Thymus (tissue), 11 donors: ENCODE measurements at regions not wholly inside any gene's neighbourhood (a gene's known extent, or its start where the extent isn't known, plus 50 kb on each side); places are given as distances from the start of the nearest gene placed in this dataset.

Experiments used
- DNase-seq, 9 donors: peaks; one replicate each; pipeline ENCODE4 v3.0.0-alpha.2; 2013; ENCODE audit warnings: low spot score in 9 of 9, low read depth in 6 of 9, missing footprints in 1 of 9
- H3K27ac ChIP-seq, 2 donors: one replicate each; pipeline ENCODE4 v1.5.1; 2013; ENCODE audit warnings: control low read depth in 1 of 2, low read depth in 1 of 2, low read length in 1 of 2, mild to moderate bottlenecking in 1 of 2, moderate library complexity in 1 of 2
- H3K27me3 ChIP-seq, 2 donors: one replicate each; pipeline ENCODE4 v1.5.1; 2013; ENCODE audit warnings: low read length in 1 of 2; ENCODE audit not compliant: control insufficient read depth in 2 of 2, insufficient read depth in 1 of 2
- H3K36me3 ChIP-seq, 2 donors: one replicate each; pipeline ENCODE4 v1.5.1; 2013; ENCODE audit warnings: low read length in 1 of 2, mild to moderate bottlenecking in 1 of 2, moderate library complexity in 1 of 2; ENCODE audit not compliant: control insufficient read depth in 2 of 2, insufficient read depth in 2 of 2
- H3K4me1 ChIP-seq, 2 donors: one replicate each; pipeline ENCODE4 v1.5.1; 2013; ENCODE audit warnings: low read length in 2 of 2; ENCODE audit not compliant: control insufficient read depth in 2 of 2, insufficient read depth in 2 of 2
- H3K4me3 ChIP-seq, 2 donors: one replicate each; pipeline ENCODE4 v1.5.1; 2013; ENCODE audit warnings: low read length in 2 of 2, control low read depth in 1 of 2, mild to moderate bottlenecking in 1 of 2
- H3K9me3 ChIP-seq, 2 donors: one replicate each; pipeline ENCODE4 v1.5.1; 2013; ENCODE audit warnings: low read length in 1 of 2, mild to moderate bottlenecking in 1 of 2; ENCODE audit not compliant: control insufficient read depth in 2 of 2, insufficient read depth in 1 of 2
- WGBS: extraction: QIAGEN DNeasy Blood & Tissue Kit; methylation state at CpG from one replicate; pipeline ENCODE4 v1.1.7; 2013; 5-methylcytosine and 5-hydroxymethylcytosine counted together
- donor health status: healthy.

DNA sequence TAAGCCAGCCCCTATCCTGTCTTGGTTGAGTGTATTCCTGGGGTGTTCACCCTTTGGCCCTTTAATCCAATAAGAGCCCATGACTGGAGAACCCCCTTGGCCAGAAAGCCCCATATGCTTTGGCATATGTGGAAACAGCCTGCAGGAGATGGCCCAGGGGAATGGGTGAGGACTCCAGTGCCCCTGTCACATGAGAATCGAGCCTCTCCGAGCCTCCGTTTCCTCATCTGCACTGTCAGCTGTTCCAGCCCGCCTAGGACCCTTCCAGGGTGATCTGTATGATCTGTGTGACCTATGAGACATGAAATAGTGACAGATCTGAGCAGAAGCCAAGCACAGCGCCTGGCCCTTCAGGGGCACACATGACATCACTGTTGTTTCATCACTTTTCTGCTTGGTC lies 300.7 kb downstream of the ZNF536 start:
- WGBS, result 81% methylated on average over 5 of the region's 5 CpGs
- Histone ChIP-seq H3K27me3 (peaks cover 0 to 14% of the 10 kb centered on the region in 2 donors), H3K9me3 (no peaks in the 10 kb centered on the region), H3K27ac (no peak overlapping the region), H3K4me3 (no peak overlapping the region), H3K36me3 (no peaks in the 10 kb centered on the region), H3K4me1 (no peaks in the 10 kb centered on the region)
- no peak for DNase-seq

DNA sequence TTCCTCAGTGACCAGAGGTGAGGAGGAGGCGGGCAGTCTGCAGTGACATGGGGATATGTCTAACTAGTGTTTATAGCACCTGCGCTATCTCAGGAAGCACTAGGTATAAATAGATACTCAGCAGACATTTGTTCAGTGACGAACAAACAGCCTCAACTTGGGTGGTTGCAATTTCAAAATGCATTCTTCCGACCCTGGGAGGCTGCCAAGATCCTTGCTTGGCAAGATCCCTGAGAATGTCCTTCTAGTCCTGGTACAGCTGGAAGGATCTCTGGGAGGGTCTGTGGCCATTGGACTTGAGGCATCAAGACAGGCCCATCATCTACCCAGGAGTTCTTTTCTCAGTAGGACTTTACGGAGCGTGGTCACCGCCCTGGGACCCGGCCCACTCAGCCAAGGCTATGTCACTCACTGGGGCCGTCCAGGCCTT lies 299.5 kb downstream of the ZNF536 start:
- H3K27me3 ChIP-seq, result peaks cover 0 to 14% of the 10 kb centered on the region in 2 donors
- 92% methylated on average over 9 of the region's 9 CpGs for WGBS
- no peaks in the 10 kb centered on the region for H3K4me1 ChIP-seq
- no peaks in the 10 kb centered on the region for H3K36me3 ChIP-seq
- no peak overlapping the region for H3K4me3 ChIP-seq
- no peak overlapping the region for H3K27ac ChIP-seq
- no peak for DNase-seq
- no peaks in the 10 kb centered on the region for H3K9me3 ChIP-seq

DNA sequence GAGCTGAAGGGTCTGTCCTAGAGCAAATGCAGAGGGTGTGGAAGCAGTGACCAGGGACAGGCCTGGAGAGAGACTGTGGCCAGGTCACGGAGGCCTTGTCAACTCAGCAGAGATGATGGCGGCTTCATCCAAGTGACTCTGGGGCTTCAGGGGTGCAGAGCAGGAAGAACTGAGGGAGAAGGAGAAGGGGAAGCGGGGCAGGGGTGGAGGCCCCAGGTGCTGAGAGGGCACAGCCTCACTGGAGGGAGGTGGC lies 299.1 kb downstream of the ZNF536 start:
- no peak for DNase-seq
- Histone ChIP-seq H3K4me1 (no peaks in the 10 kb centered on the region), H3K27ac (no peak overlapping the region), H3K9me3 (no peaks in the 10 kb centered on the region), H3K36me3 (no peaks in the 10 kb centered on the region), H3K27me3 (peaks cover 0 to 14% of the 10 kb centered on the region in 2 donors), H3K4me3 (no peak overlapping the region)
- 93% methylated on average over 3 of the region's 3 CpGs for WGBS

- no peak overlapping the region for H3K4me3 ChIP-seq
- no peak for DNase-seq
- no peaks in the 10 kb centered on the region for H3K9me3 ChIP-seq
- no peaks in the 10 kb centered on the region for H3K36me3 ChIP-seq
- 95% methylated on average over 17 of the region's 17 CpGs for WGBS
- peaks cover 0 to 14% of the 10 kb centered on the region in 2 donors for H3K27me3 ChIP-seq
- no peak overlapping the region for H3K27ac ChIP-seq
- H3K4me1 ChIP-seq, result no peaks in the 10 kb centered on the region
Observed at GRCh38 chr19:30670562-30671366, 298.6 kb downstream of the ZNF536 start.

- Histone ChIP-seq H3K27me3 (peaks cover 0 to 14% of the 10 kb centered on the region in 2 donors), H3K27ac (no peak overlapping the region), H3K4me3 (no peak overlapping the region), H3K4me1 (no peaks in the 10 kb centered on the region), H3K36me3 (no peaks in the 10 kb centered on the region), H3K9me3 (no peaks in the 10 kb centered on the region)
- DNase-seq, result no peak
- WGBS, result 89% methylated on average over 14 of the region's 14 CpGs
Observed at GRCh38 chr19:30670011-30670329, 297.8 kb downstream of the ZNF536 start.

DNA sequence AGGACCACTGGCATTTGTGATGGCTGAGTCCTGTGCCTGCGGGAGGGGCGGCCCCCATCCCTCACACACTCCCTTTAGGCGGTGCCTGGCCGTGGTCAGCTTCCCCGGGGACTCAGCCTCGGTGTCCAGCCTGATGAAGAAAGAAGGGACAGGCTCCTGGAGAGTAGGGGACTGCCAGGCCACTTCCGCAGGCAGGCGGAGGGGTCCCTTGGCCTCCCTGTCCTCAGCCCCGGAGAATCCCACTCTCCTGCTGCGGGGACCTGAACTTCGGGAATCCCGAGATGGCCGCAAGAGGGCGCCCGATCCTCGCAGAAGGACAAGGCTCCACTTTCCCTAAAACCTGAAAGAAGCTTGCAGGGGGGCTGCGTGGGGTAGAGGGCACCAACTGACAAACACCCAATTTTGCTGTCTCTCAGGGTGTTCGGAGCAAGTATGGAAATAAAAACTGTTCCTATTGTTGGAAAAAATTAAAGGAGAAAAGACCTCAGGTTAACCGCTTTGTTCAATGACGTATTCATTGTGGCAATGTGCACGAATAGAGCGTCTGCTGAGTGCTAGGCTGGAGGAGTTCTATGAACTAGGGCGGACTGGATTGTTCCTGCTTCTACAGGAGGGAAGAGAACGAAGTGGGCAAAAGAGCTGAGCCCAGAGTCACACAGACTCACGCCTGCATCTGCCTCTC lies 297.3 kb downstream of the ZNF536 start:
- peak in 3 of 9 donors; percentile 18 to 33 (median 27) for DNase-seq
- no peaks in the 10 kb centered on the region for H3K9me3 ChIP-seq
- H3K36me3 ChIP-seq, result no peaks in the 10 kb centered on the region
- H3K27me3 ChIP-seq, result peaks cover 0 to 14% of the 10 kb centered on the region in 2 donors
- 34% methylated on average over 25 of the region's 25 CpGs for WGBS
- H3K4me3 ChIP-seq, result no peak overlapping the region
- no peak overlapping the region for H3K27ac ChIP-seq
- H3K4me1 ChIP-seq, result no peaks in the 10 kb centered on the region

DNA sequence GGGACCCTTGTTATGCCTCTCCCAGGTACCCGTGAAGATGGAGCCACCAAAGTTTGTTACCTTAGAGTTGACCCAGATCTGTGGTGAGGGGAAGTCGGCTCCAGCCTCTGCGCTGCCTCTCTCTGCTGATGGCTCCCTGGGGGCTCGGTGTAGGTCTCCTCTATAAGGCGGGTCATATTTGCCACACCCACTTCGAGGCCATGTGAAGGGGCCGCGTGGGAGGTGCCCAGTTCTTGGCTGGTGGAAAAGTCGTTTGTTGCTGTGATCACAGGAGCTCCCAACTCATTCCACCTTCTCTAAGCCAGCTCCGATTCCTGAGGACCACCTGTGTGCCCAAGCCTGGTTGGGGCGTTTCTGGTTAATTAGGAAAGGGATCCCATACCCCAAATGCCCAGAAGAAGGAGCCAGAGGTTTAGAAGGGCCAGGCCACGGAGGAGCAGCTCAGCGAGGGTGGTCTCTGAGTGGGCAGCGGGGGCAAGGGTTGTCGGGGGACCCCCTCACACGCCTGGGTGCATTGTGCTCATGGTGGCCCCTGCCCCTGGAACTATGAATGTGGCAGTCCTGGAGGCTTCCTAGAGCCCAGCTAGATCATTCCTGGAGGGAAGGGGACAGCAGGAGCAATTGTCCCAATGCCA lies 296.5 kb downstream of the ZNF536 start:
- peaks cover 0 to 14% of the 10 kb centered on the region in 2 donors for H3K27me3 ChIP-seq
- H3K9me3 ChIP-seq, result no peaks in the 10 kb centered on the region
- DNase-seq, result no peak
- H3K36me3 ChIP-seq, result no peaks in the 10 kb centered on the region
- no peak overlapping the region for H3K4me3 ChIP-seq
- H3K27ac ChIP-seq, result no peak overlapping the region
- 67% methylated on average over 16 of the region's 16 CpGs for WGBS
- H3K4me1 ChIP-seq, result no peaks in the 10 kb centered on the region

GRCh38 chr19:30667746-30668145 lies 295.6 kb downstream of the ZNF536 start:
- Histone ChIP-seq H3K27me3 (peaks cover 0 to 14% of the 10 kb centered on the region in 2 donors), H3K4me3 (no peak overlapping the region), H3K27ac (no peak overlapping the region), H3K9me3 (no peaks in the 10 kb centered on the region), H3K36me3 (no peaks in the 10 kb centered on the region), H3K4me1 (no peaks in the 10 kb centered on the region)
- no peak for DNase-seq
- WGBS, result 96% methylated on average over 3 of the region's 3 CpGs

GRCh38 chr19:30667227-30667626 lies 295.0 kb downstream of the ZNF536 start:
- H3K27ac ChIP-seq, result no peak overlapping the region

More at GRCh38 chr19:30667227-30667626, 295.0 kb downstream of the ZNF536 start:
- H3K4me3 ChIP-seq, result no peak overlapping the region
- H3K36me3 ChIP-seq, result no peaks in the 10 kb centered on the region
- no peaks in the 10 kb centered on the region for H3K4me1 ChIP-seq
- H3K9me3 ChIP-seq, result no peaks in the 10 kb centered on the region
- H3K27me3 ChIP-seq, result peaks cover 0 to 14% of the 10 kb centered on the region in 2 donors
- no peak for DNase-seq
- 90% methylated on average over 7 of the region's 7 CpGs for WGBS
